ENCODE measurements at regions not wholly inside any gene's neighbourhood (a gene's known extent, or its start where the extent isn't known, plus 50 kb on each side); places are given as distances from the start of the nearest gene placed in this dataset.

DNA sequence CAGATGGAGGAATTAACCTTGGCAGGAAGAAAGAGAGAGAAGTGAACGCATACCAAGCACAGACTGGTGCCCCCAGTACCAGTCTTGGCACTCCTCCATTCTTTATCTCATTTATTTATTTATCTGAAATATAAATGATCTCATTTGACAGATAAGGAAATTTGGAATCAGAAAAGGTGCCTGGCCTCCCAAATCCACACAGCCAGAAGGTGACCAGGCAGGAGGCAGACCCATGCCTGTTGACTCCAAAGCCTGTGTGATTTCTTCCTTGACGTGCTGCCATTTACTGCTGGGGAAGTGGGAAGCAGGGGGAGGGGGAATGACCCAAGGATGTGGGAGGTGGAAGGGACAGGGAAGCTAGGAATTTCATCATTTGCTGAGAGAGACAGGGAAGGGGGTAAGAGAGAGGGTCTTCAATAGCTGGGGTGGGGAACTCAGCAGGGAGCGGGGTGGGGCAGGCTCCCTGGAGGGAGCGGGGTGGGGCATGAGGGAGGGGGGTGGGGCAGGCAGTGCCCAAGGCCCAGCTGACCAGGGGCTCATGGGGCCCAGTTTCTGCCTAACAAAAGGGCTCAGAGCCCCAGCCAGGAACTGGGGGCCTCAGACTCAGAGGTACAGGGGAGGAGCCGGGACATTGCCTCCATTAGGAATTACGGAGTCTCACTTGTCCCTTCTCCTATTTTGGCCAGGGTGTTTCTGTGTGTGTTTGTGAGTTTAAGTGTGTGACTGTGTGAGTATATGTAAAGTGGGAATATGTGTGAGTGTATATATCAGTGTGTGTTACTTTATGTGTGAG, 63.0 kb downstream of the MINAR1 start:
- TF ChIP-seq, protein P1, sequence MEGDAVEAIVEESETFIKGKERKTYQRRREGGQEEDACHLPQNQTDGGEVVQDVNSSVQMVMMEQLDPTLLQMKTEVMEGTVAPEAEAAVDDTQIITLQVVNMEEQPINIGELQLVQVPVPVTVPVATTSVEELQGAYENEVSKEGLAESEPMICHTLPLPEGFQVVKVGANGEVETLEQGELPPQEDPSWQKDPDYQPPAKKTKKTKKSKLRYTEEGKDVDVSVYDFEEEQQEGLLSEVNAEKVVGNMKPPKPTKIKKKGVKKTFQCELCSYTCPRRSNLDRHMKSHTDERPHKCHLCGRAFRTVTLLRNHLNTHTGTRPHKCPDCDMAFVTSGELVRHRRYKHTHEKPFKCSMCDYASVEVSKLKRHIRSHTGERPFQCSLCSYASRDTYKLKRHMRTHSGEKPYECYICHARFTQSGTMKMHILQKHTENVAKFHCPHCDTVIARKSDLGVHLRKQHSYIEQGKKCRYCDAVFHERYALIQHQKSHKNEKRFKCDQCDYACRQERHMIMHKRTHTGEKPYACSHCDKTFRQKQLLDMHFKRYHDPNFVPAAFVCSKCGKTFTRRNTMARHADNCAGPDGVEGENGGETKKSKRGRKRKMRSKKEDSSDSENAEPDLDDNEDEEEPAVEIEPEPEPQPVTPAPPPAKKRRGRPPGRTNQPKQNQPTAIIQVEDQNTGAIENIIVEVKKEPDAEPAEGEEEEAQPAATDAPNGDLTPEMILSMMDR (IDR thresholded peaks at IDR 0.05; ENCODE audit: low read depth, low read length): no peak
- TF ChIP-seq MYC (IDR thresholded peaks at IDR 0.05; ENCODE audit: low read depth, low read length): no peak
